HG03064 (cell line): ENCODE measurements at regions not wholly inside any gene's neighbourhood (a gene's known extent, or its start where the extent isn't known, plus 50 kb on each side); places are given as distances from the start of the nearest gene placed in this dataset.

ENCODE experiments used
- ATAC-seq: cut with Tn5 transposase; IDR thresholded peaks from one replicate; pipeline ENCODE4 v1.9.1; 2021; ENCODE audit warnings: low read depth; ENCODE audit not compliant: unreplicated experiment

DNA sequence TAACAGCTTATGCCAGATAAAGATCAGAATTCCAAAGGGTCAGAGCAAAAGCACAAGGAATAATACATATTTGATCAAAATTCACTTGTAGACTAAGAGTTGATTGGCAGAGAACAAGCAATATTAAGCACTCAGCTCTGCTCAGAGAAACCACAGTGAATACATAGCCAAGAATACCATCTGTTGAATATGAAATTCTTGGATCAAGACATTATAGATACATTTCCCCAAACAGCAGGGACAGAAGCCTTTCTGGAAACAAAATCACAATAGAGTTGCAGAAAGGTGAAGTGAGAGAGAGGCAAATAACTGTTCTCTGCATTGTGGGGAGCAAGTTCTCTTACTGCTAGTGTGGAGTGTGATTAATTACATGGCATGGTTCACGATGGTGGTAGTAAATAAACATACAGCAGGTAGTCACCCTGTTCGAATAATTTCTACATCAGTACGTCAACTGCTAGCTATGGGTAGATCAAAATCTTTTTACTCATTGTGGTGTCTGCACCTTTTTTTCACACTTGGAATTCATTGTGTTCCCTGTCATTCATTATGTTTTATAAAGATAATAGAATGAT lies 366.7 kb downstream of the PCDH7 start:
- no peak for ATAC-seq

DNA sequence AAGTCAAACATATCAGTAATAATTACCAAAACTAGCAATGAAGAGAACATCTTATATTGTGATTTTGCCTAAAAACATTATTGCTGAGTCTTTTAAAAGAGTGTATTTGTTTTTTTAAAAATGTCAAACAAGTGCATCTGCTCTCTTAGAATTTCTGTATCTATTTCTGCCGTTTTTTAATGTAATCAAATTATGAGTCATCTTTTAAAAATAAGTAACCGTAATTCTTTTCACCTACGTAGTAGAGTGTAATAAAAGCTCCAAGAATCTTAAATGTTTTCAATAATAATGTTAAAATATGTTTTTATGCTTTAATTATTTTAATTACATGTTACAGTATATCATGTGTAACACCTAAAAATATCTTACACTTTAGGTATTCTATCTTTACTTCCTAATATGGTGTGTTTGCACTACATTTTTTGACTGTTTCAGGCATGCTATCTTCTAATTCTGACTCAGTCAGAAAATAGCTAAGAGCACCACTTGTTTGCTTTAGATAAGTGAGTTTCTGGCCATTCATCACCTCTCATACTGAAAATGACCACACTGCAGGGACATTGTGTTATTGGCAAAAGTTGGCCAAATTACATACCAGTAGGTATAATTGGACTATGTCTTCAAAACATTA lies 368.5 kb downstream of the PCDH7 start:
- no peak for ATAC-seq

DNA sequence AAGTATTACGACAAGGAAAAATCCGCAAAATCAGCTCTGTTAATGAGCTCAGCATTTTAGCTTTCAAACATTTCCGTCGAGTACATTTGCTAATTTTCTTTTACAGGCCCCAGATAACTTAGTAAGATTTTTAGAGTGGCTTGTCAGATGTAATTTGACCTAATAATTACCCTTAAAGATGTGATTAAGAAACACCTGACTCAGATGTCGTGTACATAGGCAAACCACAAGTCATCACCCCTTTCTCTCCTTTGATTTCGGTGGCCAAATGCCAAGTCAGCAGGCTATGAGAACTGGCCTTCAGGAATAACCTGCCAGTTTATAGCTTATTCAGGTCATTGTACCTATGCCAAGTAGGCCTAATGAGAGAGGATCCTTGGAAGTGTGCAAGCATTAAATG lies 369.6 kb downstream of the PCDH7 start:
- no peak for ATAC-seq

DNA sequence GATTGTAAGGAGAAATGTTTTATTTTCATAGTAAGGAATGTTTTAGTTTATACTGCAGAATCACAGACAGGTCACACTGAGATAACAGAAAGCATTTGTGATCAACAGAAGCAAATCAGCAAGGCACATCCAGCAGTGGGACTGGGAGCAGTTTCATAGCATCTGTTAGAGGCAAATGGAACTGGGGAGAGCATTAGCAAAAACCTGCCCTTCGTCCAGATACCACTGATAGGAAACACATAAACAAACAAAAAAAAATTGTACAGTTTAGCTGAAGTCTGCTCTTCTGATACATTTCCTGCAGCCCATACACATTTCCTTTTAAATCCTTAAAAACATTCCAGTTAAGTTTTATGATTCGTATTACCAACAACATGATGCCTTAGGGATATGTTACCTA lies 374.3 kb downstream of the PCDH7 start:
- ATAC-seq = no peak

DNA sequence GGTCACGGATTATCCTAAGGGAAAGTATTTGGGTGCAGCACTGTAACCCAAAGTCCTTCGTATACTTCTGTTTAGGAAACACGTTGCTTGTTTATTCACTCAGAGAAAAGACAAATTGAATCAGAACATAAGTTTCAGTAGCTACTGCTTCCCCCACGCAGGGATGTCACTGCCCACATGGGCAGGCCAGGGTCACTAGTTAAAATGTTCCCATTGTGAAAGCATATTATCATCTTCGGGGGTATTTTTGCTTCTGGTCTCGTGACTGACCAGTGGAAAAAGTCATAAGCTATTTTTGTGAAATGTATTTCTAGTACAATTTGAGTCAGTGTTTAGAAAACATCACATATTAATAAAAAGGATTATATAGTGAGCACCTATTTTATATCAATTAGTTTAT lies 377.8 kb downstream of the PCDH7 start:
- no peak for ATAC-seq

DNA sequence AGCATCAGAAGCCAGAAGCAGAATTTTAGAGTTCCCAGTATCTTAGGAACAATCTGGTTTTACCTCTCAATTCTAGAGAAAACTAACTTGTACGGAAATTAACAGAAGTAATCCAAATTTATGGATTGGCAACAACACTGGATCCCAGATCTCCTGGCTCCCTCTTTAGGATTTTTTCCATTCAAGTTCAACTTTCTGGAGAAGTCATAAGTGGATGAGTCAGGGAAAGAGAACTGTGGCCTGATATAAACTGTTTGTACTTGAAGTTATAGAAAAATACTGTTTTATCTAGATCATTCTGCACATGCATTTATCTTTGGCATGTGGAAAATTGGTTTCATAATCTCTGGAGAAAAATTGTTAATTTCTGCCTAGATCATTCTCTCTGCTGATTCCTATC lies 380.4 kb downstream of the PCDH7 start:
- ATAC-seq = no peak

DNA sequence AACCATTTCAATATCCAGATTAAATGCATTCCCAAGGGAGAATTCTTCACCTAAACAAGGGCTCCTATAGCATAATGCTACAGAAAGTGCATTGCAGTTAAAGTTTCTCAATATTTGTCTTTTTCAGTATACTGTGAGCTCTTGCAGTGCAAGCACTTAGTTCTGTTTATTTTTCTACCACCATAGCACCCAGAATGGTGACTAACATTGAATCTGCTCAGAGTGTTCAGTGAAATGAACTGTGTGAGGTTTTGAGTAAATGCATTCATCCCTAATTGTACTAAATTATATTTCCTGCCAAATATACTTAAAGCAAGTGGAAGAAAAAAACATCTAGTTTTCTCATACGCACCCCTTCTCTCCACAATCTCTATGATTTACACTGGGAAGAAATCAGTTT lies 383.9 kb downstream of the PCDH7 start:
- ATAC-seq = no peak

DNA sequence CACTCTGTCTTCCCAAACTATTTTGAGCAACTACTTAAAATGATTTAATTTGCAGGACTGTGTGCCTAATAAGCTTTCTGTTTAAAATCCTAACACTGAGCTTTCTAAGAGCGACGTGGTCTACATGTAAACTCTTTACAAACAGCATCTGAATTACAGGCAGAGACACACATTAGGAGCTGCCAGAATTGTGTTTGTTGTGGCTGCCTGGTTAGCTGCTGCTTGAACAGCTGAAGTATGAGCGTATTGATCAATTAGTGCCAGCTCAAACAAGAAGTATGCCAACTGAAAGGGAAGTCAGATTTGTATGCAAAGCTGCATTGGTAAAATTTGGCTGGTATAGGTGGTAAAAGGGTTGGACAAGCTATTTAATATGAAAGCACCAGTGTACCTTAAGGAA lies 384.4 kb downstream of the PCDH7 start:
- no peak for ATAC-seq

DNA sequence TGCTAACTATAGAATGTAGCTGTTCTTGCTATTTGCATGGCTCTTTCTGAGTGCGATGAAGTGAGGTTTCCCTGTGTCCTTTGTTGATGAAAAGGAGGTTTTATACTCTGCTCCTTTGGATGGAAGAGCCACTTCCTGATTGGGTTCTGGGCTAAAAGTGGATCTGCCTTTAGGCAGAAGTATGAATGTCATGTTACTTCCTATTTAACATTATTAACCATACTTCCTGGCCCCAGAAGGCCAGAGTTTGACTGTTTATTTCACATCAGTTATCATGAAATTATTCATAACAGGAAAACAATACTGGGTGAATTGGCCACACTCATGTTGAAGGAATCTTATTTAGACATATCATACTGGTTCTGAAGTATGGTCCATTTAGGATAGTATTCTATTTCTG lies 386.2 kb downstream of the PCDH7 start:
- ATAC-seq = no peak

DNA sequence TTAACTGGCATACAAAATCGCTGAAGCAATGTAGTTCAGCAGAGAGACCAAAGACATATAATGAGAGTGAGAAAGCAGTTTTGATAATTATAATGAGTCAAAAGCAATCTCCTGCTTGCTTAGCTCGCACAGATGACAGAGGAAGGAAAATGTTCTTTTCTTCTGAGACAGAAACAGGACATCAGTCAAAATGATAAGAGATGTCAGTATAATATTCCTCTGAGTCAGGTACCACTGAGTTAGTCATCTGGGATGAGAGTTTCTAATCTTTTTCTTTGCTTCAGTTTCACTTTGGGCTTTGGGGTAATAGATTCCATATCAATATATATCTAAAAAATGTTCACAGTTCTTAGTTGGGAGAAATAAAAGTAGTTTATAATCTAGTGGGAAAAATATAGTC lies 387.2 kb downstream of the PCDH7 start:
- ATAC-seq = no peak

DNA sequence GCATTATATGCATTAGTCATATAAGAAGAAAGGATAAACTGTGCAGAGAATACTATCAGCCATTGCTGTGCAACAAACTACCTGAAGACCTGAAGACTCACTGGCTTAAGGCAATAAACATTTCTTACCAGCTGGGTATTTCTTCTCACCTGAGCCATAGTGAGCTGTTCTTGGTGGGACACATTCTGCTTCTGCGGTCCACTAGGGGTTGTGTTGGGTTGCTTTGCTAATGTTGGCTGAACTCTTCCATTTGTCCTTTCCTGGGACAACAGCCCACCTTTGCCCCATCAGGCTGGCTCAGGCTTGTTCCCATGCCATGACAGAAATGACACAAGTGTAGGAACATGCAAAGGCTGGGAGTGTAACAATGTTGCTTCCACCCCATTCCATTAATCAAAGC lies 388.6 kb downstream of the PCDH7 start:
- ATAC-seq = no peak

DNA sequence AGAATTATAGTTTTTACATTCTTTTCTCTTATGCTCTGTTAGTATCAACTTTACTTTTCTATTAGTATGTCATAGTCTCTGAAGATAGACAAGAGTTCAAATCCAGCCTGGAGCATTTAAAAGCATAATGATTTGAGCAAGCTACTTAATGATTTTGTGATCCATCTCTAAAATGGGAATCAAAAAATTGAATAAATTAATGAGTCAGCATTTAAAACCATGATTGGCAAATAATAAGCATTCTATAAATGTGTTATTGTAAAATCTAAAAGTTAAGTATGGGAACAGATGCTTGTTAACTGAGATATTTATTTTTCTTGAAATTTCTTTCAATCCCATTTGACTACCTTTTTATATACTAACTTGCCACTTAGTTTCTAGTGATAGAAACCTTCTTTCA lies 391.6 kb downstream of the PCDH7 start:
- ATAC-seq = no peak

DNA sequence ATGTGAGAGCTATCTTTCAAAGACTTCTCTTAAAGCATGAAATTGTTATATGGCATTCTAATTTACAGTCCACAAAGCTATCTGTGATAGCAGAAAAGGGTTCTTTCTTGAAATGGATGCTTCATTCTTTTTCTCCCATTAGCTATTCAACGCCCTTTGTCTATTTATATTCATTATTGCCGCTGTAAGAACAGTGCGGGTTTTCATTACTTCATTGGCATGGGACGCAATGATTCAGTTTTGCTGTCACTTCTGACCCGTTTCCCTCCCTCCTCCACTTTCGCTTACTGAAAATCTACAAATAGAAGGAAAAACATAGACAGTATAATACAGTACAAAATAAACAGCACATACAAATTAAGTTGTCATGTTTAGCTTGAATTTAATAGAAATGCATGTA lies 394.6 kb downstream of the PCDH7 start:
- no peak for ATAC-seq

DNA sequence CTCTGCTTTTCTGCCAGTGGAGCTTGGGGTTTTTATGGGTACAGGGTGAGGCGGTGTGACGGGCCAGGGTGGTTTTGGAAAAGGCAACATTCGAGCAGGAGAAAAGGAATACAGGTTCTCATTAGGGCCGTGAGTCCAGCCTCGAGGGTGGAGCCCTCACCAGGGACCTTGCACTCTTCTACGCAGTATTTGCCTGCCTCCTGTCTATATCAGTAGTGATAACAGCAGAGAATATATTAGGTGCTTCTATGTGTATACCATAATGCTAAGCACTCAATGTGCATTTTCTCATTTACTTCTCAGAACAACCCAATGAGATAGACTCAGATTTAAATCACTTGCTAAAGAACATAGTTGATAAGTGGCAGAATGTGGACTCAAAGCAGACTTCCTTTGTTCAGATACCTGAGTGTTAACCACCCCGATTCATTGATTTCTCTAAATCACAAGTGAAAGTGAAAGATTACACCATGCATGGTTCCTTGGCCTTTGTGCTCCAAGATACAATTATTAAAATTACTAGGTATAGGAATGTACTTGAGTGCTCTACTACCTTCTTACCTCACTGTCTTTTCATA lies 403.9 kb downstream of the PCDH7 start:
- ATAC-seq = no peak

DNA sequence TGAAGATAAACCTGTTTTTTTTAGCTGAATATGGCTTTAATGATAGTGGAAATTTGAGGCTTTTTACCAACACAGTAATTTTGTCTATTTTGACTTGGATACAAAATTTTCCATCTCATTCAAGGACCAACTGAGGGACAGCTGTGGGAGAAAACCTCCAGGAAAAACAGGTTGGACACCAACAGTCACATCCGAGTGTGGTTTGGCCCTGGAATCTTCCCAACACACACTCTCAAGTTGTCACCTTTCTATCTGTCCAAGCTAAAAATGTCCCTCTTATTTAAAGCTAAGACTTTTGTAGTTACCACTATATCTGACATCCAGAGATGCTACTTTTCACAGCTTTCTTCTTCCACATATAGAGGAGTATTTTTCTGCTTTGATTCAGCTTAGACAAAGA lies 404.9 kb downstream of the PCDH7 start:
- no peak for ATAC-seq

DNA sequence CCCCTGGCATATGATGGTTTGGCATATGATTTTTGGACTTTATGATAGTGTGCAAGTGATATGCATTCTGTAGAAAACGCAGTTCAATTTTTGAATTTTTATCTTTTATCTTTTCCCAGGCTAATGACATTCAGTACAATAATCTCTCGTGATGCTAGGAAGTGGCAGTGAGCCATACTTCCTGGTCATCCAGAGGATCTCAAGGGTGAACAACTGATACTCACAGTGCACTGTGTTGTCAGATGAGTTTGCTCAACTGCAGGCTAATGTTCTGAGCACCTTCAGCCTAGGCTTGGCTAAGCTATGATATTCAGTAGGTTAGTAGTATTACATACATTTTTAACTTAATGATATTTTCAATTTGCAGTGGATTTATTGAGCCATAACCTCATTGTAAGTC lies 405.3 kb downstream of the PCDH7 start:
- no peak for ATAC-seq

DNA sequence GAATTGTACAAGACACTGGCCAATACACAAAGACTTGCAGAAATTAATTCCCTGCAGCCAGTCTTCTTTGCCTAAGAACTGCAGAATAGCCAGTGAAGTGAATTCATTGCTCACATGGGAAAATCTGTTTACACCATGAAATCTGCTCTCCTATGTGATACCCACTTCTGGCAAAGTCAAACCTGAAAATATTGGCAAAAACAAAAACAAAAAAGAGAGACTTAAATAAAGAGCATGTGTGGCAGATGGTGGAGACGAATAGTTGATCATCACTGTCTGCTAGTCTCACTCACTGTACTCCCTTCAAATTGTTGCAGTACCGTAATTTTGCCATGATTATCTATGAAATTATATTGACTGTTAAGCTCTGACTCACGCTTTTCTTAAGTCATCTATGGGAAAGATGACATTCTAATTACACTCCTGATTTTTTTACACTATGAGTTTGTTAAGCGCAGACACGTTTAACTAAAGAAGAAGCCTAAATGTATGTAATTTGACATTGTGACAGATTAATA lies 406.8 kb downstream of the PCDH7 start:
- ATAC-seq = no peak

DNA sequence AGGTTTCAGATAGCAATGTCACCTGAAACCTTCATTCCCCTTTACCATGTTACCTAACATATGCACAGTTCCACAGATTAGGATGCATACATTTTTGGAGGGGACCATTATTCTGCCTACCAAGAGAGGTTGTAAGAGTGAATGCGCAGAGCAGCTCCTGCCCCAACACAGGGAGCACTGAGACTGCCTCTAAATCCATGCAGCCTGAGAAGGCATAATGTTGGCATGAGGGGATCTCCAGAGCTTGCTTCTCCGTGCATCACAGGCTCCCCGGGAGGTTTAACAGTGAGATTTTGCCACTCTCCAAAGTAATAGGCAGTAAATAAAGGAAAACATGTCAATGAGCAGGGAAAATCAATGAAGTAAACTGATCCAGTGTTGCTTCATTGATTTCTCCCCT lies 410.8 kb downstream of the PCDH7 start:
- ATAC-seq = no peak

DNA sequence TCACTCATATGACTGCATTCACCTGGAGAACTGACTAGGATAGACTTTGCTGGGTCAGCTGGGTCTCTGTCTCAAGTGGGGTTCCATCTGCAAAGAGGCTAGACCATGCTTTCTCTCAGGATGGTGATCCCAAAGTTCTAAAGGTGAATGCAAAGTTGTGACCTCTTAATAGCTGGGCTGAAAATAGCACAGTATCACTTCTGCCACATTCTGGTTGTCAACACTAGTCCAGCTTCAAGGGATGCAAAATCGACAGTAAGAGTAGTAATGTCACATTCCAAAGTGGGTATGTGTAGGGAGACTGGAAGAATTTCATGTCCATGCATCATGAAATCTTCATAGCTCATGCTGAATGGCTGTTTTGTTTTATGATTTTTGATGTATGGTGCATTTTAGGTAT lies 414.6 kb downstream of the PCDH7 start:
- ATAC-seq = no peak

DNA sequence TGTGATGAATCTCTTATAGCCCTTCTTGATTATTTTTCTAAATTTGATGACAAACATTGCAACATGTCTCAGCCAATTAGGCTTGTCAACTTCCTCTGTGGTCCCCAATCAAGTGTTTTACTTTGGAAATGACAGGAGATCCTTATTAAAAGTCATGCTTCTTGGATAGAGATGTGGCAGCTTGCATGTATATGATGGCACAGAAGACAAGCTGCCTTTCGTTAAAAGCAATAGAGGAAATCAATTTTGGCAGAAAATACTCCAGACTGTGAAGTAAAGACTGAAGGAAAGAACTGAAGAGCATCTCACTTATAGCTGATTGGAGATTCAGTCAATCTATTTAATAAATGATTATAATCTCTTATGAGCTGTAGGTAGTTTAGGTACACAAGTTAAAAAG lies 419.6 kb downstream of the PCDH7 start:
- ATAC-seq = no peak

DNA sequence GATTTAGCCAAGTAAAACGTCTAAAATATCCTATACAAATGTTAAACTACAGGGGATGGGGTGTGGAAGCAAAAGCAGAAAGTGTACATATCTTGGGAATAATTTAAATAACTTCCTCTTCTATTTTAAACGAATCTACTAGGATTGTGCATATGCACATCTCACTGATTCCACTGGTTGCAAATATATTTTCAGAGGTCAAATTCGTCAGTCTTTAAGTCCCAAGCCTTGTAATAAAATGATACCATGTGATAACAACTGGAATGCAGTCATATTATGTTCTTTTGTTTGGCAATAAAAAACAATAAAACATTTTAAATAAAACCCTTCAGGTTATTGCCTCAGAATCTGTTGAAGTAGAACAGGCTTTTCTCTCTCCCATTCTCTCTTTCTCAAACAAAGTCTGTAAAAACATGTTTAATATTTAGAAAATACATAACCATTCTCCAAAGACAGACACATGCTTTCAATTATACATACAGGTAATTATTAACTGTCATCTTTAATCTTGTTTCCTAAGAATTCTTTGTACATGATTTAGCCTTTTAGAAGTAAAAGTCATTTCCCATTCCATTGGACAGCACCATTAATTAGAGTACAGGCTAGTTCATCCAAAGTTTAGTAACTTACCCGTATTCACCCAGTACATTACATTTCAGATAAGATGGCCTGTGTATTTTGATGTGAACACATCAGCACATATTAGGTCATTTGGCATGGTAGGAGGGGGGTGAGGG lies 421.1 kb downstream of the PCDH7 start:
- ATAC-seq = no peak

DNA sequence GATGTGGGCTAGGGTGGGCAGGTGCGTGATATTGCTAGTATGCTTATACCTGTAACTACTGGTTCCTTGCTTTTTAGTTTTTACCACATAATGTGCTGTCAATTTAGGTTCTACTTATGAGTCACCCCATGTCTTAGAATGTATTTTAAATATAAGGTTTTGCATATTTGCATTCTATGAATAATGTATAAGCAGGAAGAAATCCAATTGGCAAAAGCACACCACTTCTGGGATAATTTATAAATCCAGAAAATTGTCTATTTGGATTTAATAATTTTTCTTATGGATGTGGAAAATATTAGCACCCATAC lies 421.6 kb downstream of the PCDH7 start:
- no peak for ATAC-seq
